ENCODE measurements at regions not wholly inside any gene's neighbourhood (a gene's known extent, or its start where the extent isn't known, plus 50 kb on each side); places are given as distances from the start of the nearest gene placed in this dataset.

DNA sequence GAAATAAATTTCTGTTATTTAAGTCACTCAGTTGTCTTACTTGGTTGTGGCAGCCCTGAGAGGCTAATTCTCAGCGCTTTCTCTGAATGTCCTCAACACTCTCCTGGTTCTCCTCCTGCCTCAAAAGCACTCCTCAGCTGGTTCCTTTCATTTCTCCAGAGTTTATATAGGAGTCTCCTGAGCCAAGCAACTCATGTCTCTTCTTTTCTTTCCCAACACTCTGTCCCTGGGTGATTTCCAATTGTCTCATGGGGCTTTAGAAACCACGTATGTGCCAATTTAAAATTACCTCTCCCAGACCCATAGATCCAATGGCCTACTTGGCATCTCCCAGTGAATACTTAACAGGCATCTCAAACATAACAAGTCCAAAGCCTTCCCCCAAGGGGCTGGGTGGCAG lies 184.3 kb downstream of the TTC32 start:
- H3K9me2 ChIP-seq (replicated peaks; ENCODE audit: insufficient read depth, low read length), result no peaks in the 10 kb centered on the region
- no peak for DNase-seq
- no peak for TF ChIP-seq EZH2phosphoT487 (IDR thresholded peaks at IDR 0.05; ENCODE audit: low read length)
- TF ChIP-seq, protein P1, sequence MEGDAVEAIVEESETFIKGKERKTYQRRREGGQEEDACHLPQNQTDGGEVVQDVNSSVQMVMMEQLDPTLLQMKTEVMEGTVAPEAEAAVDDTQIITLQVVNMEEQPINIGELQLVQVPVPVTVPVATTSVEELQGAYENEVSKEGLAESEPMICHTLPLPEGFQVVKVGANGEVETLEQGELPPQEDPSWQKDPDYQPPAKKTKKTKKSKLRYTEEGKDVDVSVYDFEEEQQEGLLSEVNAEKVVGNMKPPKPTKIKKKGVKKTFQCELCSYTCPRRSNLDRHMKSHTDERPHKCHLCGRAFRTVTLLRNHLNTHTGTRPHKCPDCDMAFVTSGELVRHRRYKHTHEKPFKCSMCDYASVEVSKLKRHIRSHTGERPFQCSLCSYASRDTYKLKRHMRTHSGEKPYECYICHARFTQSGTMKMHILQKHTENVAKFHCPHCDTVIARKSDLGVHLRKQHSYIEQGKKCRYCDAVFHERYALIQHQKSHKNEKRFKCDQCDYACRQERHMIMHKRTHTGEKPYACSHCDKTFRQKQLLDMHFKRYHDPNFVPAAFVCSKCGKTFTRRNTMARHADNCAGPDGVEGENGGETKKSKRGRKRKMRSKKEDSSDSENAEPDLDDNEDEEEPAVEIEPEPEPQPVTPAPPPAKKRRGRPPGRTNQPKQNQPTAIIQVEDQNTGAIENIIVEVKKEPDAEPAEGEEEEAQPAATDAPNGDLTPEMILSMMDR (IDR thresholded peaks at IDR 0.05; ENCODE audit: low read length), result no peak
- no peak for TF ChIP-seq EZH2 (optimal IDR thresholded peaks at IDR 0.05; ENCODE audit: low read depth, low read length)
- H3K9ac ChIP-seq (ENCODE audit: low read length), result no peak overlapping the region
- no peak overlapping the region for H3K4me3 ChIP-seq (ENCODE audit: low read length)
- H3K27ac ChIP-seq (ENCODE audit: low read length), result no peak overlapping the region
- H3K9me3 ChIP-seq (replicated peaks; ENCODE audit: insufficient read depth, low read length), result no peaks in the 10 kb centered on the region
- no peaks in the 10 kb centered on the region for H3K4me1 ChIP-seq (ENCODE audit: low read length)
- no peaks in the 10 kb centered on the region for H3K36me3 ChIP-seq (replicated peaks; ENCODE audit: insufficient read depth, low read length)
- no peaks in the 10 kb centered on the region for H3K27me3 ChIP-seq (replicated peaks; ENCODE audit: insufficient read depth, low read length)
- no peak overlapping the region for H3K4me2 ChIP-seq (ENCODE audit: low read depth, low read length)
- H4K20me1 ChIP-seq (ENCODE audit: insufficient read depth, low read length), result no peaks in the 10 kb centered on the region
- no peaks in the 10 kb centered on the region for H3K79me2 ChIP-seq (ENCODE audit: low read length)
- no peaks in the 10 kb centered on the region for H3F3A ChIP-seq (ENCODE audit: insufficient read depth, low read length)
- no peak overlapping the region for H2AFZ ChIP-seq (ENCODE audit: low read length)

GRCh38 chr2:19714926-19715325 lies 186.9 kb downstream of the TTC32 start:
- Histone ChIP-seq H3K27ac (ENCODE audit: low read length) (no peak overlapping the region), H3K4me2 (ENCODE audit: low read depth, low read length) (no peak overlapping the region), H2AFZ (ENCODE audit: low read length) (no peak overlapping the region), H3K79me2 (ENCODE audit: low read length) (no peaks in the 10 kb centered on the region), H3K27me3 (replicated peaks; ENCODE audit: insufficient read depth, low read length) (no peaks in the 10 kb centered on the region), H3F3A (ENCODE audit: insufficient read depth, low read length) (no peaks in the 10 kb centered on the region), H3K9ac (ENCODE audit: low read length) (no peak overlapping the region), H3K4me3 (ENCODE audit: low read length) (no peak overlapping the region), H3K4me1 (ENCODE audit: low read length) (no peaks in the 10 kb centered on the region), H4K20me1 (ENCODE audit: insufficient read depth, low read length) (no peaks in the 10 kb centered on the region), H3K36me3 (replicated peaks; ENCODE audit: insufficient read depth, low read length) (no peaks in the 10 kb centered on the region), H3K9me3 (replicated peaks; ENCODE audit: insufficient read depth, low read length) (no peaks in the 10 kb centered on the region), H3K9me2 (replicated peaks; ENCODE audit: insufficient read depth, low read length) (no peaks in the 10 kb centered on the region)
- no peak for DNase-seq
- TF ChIP-seq, protein P1 (IDR thresholded peaks at IDR 0.05; ENCODE audit: low read length), result no peak
- no peak for TF ChIP-seq EZH2phosphoT487 (IDR thresholded peaks at IDR 0.05; ENCODE audit: low read length)
- TF ChIP-seq EZH2 (optimal IDR thresholded peaks at IDR 0.05; ENCODE audit: low read depth, low read length), result no peak

- H3K4me1 ChIP-seq (ENCODE audit: low read length), result no peaks in the 10 kb centered on the region
- H3K27ac ChIP-seq (ENCODE audit: low read length), result no peak overlapping the region
- TF ChIP-seq EZH2 (optimal IDR thresholded peaks at IDR 0.05; ENCODE audit: low read depth, low read length) (no peak), EZH2phosphoT487 (IDR thresholded peaks at IDR 0.05; ENCODE audit: low read length) (no peak)
- TF ChIP-seq, protein P1 (IDR thresholded peaks at IDR 0.05; ENCODE audit: low read length), result no peak
- no peaks in the 10 kb centered on the region for H3K36me3 ChIP-seq (replicated peaks; ENCODE audit: insufficient read depth, low read length)
- H3F3A ChIP-seq (ENCODE audit: insufficient read depth, low read length), result no peaks in the 10 kb centered on the region
- no peaks in the 10 kb centered on the region for H3K9me2 ChIP-seq (replicated peaks; ENCODE audit: insufficient read depth, low read length)
- no peak overlapping the region for H3K4me3 ChIP-seq (ENCODE audit: low read length)
- H4K20me1 ChIP-seq (ENCODE audit: insufficient read depth, low read length), result no peaks in the 10 kb centered on the region
- DNase-seq, result no peak
- H2AFZ ChIP-seq (ENCODE audit: low read length), result no peak overlapping the region
- H3K27me3 ChIP-seq (replicated peaks; ENCODE audit: insufficient read depth, low read length), result no peaks in the 10 kb centered on the region
- H3K79me2 ChIP-seq (ENCODE audit: low read length), result no peaks in the 10 kb centered on the region
- H3K9ac ChIP-seq (ENCODE audit: low read length), result no peak overlapping the region
- H3K4me2 ChIP-seq (ENCODE audit: low read depth, low read length), result no peak overlapping the region
- no peaks in the 10 kb centered on the region for H3K9me3 ChIP-seq (replicated peaks; ENCODE audit: insufficient read depth, low read length)
Measured at GRCh38 chr2:19712850-19713249, 188.9 kb downstream of the TTC32 start.

Measured in MM.1S (cell line).